CD4-positive, alpha-beta T cell (primary cell): ENCODE measurements at regions not wholly inside any gene's neighbourhood (a gene's known extent, or its start where the extent isn't known, plus 50 kb on each side); places are given as distances from the start of the nearest gene placed in this dataset.
"Not testable (repeated sequence)": the region's sequence is repeated elsewhere in the genome, so short reads cannot be mapped to it uniquely, and the experiment has no call there.

Experiments
- ATAC-seq: fragments of 200-7000 bp; cut with Tn5 transposase; one replicate; pipeline ENCODE4 v1.10.0; 2022; ENCODE audit warnings: mild to moderate bottlenecking; ENCODE audit not compliant: poor library complexity
- CTCF ChIA-PET: fragments of 350-600 bp; sonication (Branson Sonifier 250); formaldehyde crosslinking; loops from one replicate; lab custom pipeline; 2021; ENCODE audit warnings: antibody characterized with exemption, inconsistent platforms; lab: Charles Lee
- POLR2A ChIA-PET: fragments of 350-600 bp; sonication (Branson Sonifier 250); formaldehyde crosslinking; loops from one replicate; lab custom pipeline; 2021; ENCODE audit warnings: antibody characterized with exemption, inconsistent platforms; lab: Charles Lee
- DNase-seq, 14 experiments: peaks; one replicate each; pipeline ENCODE4 v3.0.0-alpha.2; 2013 to 2020; ENCODE audit warnings: mixed read lengths in 2 of 14
- H3K27ac ChIP-seq, 2 donors: one replicate each; pipeline versions ENCODE4 v1.5.1 to v1.7.0; 2013; ENCODE audit warnings: low read length in 2 of 2, low read depth in 1 of 2, mild to moderate bottlenecking in 1 of 2
- H3K27me3 ChIP-seq, 2 experiments: 1 replicate in 1 of 2; 2 replicates in 1 of 2; pipeline versions ENCODE4 v1.6.1 to v1.7.0; 2013; ENCODE audit warnings: low read length in 2 of 2, control low read depth in 1 of 2, mild to moderate bottlenecking in 1 of 2, moderate library complexity in 1 of 2; ENCODE audit not compliant: insufficient read depth in 2 of 2, control insufficient read depth in 1 of 2
- H3K36me3 ChIP-seq: one replicate; pipeline ENCODE4 v1.6.1; 2013; ENCODE audit warnings: low read length, control low read depth; ENCODE audit not compliant: insufficient read depth
- H3K4me1 ChIP-seq: one replicate; pipeline ENCODE4 v1.6.1; 2013; ENCODE audit warnings: low read length, control low read depth; ENCODE audit not compliant: insufficient read depth
- H3K4me3 ChIP-seq: one replicate; pipeline ENCODE4 v1.5.1; 2013; ENCODE audit warnings: mild to moderate bottlenecking, low read length, moderate library complexity
- H3K9me3 ChIP-seq, 2 experiments: 1 replicate in 1 of 2; 2 replicates in 1 of 2; pipeline versions ENCODE4 v1.6.1 to v1.7.0; 2013; ENCODE audit warnings: low read length in 2 of 2, mild to moderate bottlenecking in 2 of 2, control low read depth in 1 of 2, moderate library complexity in 1 of 2; ENCODE audit not compliant: control insufficient read depth in 1 of 2, insufficient read depth in 1 of 2
- H3K27ac Mint-ChIP-seq: one replicate; pipeline ENCODE4 v1.8.0; 2020; ENCODE audit warnings: mixed read lengths
- H3K27me3 Mint-ChIP-seq: one replicate; pipeline ENCODE4 v1.8.0; 2021; ENCODE audit warnings: mixed read lengths
- H3K36me3 Mint-ChIP-seq: one replicate; pipeline ENCODE4 v1.8.0; 2021; ENCODE audit warnings: low read depth, mixed read lengths
- H3K4me1 Mint-ChIP-seq: one replicate; pipeline ENCODE4 v1.8.0; 2021; ENCODE audit warnings: low read depth, mixed read lengths
- H3K4me3 Mint-ChIP-seq: one replicate; pipeline ENCODE4 v1.8.0; 2020; ENCODE audit warnings: mild to moderate bottlenecking, mixed read lengths
- H3K9me3 Mint-ChIP-seq: one replicate; pipeline ENCODE4 v1.8.0; 2020; ENCODE audit warnings: mixed read lengths
- CTCF ChIP-seq: fragments of 200-600 bp; IDR thresholded peaks from one replicate; pipeline ENCODE4 v1.8.0; 2022; ENCODE audit warnings: antibody characterized with exemption, mild to moderate bottlenecking
- intact Hi-C, 2 experiments: fragments of 100-400 bp; cut with DNase I in 1 of 2; cut with micrococcal nuclease in 1 of 2; formaldehyde crosslinking; loops; one replicate each; pipeline versions ENCODE4 v1.15.1 to v1.9.0; 2023 to 2025; cut with DNase I, micrococcal nuclease

DNA sequence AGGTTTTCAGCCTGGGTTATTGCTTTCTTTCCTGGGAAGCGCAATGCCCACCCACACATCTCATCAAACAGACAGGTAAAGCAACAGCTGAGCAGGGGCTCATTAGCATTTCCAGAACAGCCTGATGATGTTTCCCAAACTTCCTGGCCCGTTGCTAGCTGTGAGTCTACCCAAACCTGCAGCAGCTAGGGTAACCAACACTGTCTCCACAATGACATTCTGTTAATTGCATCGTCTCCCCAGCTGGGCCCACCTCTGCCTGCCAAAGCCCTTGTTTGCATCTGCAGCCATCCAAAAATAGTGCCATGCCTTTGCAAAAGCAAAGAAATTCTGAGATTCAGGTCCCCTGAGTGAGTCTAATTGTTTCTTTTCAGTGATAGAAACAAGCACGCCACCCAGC is 273.0 kb downstream of the MED10 start:
- no peaks in the 10 kb centered on the region for H3K9me3 ChIP-seq
- no peak for TF ChIP-seq CTCF
- DNase-seq (no peak), ATAC-seq (no peak)
- Mint-ChIP-seq H3K4me3 (no peak overlapping the region), H3K27me3 (no peaks in the 10 kb centered on the region), H3K36me3 (no peaks in the 10 kb centered on the region), H3K4me1 (no peaks in the 10 kb centered on the region), H3K27ac (no peak overlapping the region), H3K9me3 (no peaks in the 10 kb centered on the region)
- POLR2A ChIA-PET: interaction anchor here (0.6 kb wide), 1 partner anchor 143 kb away, joined by 3 read pairs; no protein-coding TSS in a partner anchor
- CTCF ChIA-PET: no interaction called here
- no peaks in the 10 kb centered on the region for H3K36me3 ChIP-seq
- H3K27ac ChIP-seq: no peak overlapping the region
- H3K4me1 ChIP-seq: no peaks in the 10 kb centered on the region
- intact Hi-C loops: no loop called here
- H3K27me3 ChIP-seq: no peaks in the 10 kb centered on the region
- no peak overlapping the region for H3K4me3 ChIP-seq

DNA sequence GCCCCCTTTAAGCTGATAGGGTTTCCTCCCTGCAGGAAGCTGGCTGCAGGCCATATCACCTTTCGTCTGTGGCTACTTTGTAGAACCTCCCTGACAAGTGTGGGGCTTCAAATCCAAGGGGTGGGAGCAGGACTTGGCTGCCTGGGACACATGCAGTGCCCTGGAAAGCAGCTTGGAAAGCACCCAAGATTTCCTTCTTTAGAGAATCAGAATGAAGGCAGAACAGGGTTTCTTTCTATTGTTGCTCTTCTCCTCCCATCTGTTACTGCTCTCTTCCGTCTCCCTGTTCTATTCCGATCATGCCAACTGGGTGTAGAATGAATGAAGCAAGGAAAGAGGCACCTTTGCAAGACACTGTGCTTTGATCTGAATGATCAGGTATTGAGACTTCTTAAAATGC is 282.2 kb downstream of the MED10 start:
- H3K4me1 ChIP-seq: no peaks in the 10 kb centered on the region
- peaks cover 2% of the 10 kb centered on the region for H3K9me3 Mint-ChIP-seq
- ATAC-seq (no peak), DNase-seq (no peak)
- H3K4me1 Mint-ChIP-seq: no peaks in the 10 kb centered on the region
- intact Hi-C loops: no loop called here
- H3K36me3 ChIP-seq: no peaks in the 10 kb centered on the region
- no peak overlapping the region for H3K4me3 Mint-ChIP-seq
- H3K4me3 ChIP-seq: no peak overlapping the region
- ChIA-PET CTCF (no interaction called here), POLR2A (no interaction called here)
- no peaks in the 10 kb centered on the region for H3K36me3 Mint-ChIP-seq
- peaks cover 0 to 4% of the 10 kb centered on the region in 2 experiments for H3K9me3 ChIP-seq
- H3K27ac ChIP-seq: no peak overlapping the region
- no peak for TF ChIP-seq CTCF
- H3K27me3 Mint-ChIP-seq: no peaks in the 10 kb centered on the region
- no peaks in the 10 kb centered on the region for H3K27me3 ChIP-seq
- H3K27ac Mint-ChIP-seq: no peak overlapping the region

DNA sequence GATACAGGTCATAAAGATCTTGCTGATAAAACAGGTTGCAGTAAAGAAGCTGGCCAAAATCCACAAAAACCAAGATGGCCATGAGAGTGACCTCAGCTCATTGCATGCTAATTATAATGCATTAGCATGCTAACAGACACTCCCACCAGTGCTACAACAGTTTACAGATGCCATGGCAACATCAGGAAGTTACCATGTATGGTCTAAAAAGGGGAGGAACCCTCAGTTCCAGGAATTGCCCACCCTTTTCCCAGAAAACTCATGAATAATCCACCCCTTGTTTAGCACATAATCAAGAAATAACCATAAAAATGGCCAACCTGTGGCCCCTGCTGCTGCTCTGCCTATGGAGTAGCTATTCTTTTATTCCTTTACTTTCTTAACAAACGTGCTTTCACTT is 284.2 kb downstream of the MED10 start:
- H3K9me3 ChIP-seq, DNase-seq, H3K27me3 ChIP-seq, H3K4me1 Mint-ChIP-seq, H3K27ac ChIP-seq, H3K4me3 ChIP-seq, intact Hi-C loops, H3K4me1 ChIP-seq, POLR2A ChIA-PET, H3K9me3 Mint-ChIP-seq, H3K36me3 ChIP-seq, CTCF ChIA-PET, H3K27ac Mint-ChIP-seq, ATAC-seq, H3K4me3 Mint-ChIP-seq, H3K27me3 Mint-ChIP-seq, H3K36me3 Mint-ChIP-seq: not testable (repeated sequence)

DNA sequence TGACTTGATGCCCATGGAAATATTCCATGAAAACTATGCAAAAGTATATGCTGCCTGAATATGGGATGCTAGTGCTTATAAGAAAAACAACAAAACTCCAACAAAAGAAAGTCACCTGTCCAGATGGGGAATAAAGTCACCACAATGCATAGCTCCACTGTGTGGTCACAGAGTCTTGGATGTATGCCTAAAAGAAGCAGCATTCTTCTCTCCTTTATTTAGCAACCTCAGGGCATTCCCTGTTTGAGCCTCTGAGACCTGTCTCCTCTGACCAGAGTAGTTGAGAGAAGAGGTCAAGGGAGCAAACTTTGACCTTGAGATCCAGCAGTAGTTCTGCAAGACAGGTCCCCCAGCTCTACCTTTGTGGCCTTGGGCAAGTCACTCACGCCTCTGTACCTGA is 287.5 kb downstream of the MED10 start:
- Mint-ChIP-seq H3K4me1 (no peaks in the 10 kb centered on the region), H3K27ac (no peak overlapping the region), H3K27me3 (no peaks in the 10 kb centered on the region), H3K36me3 (no peaks in the 10 kb centered on the region), H3K9me3 (peaks cover 2% of the 10 kb centered on the region), H3K4me3 (no peak overlapping the region)
- ChIA-PET POLR2A (no interaction called here), CTCF (no interaction called here)
- H3K27me3 ChIP-seq: no peaks in the 10 kb centered on the region
- no peaks in the 10 kb centered on the region for H3K4me1 ChIP-seq
- DNase-seq (no peak), ATAC-seq (no peak)
- no peak for TF ChIP-seq CTCF
- no peaks in the 10 kb centered on the region for H3K9me3 ChIP-seq
- intact Hi-C loops: no loop called here
- H3K27ac ChIP-seq: no peak overlapping the region
- no peak overlapping the region for H3K4me3 ChIP-seq
- no peaks in the 10 kb centered on the region for H3K36me3 ChIP-seq
